Neural cell (in vitro differentiated cells): ENCODE measurements at regions not wholly inside any gene's neighbourhood (a gene's known extent, or its start where the extent isn't known, plus 50 kb on each side); places are given as distances from the start of the nearest gene placed in this dataset.

ENCODE experiments used
- EZH2 ChIP-seq: fragments of 200-600, 300-800 bp; shearing (Covaris generic), sonication (generic); IDR thresholded peaks from 2 replicates; pipeline ENCODE4 v1.6.1; 2014; ENCODE audit warnings: antibody characterized with exemption, low read length, borderline replicate concordance, mild to moderate bottlenecking; ENCODE audit not compliant: insufficient read depth, poor library complexity, severe bottlenecking
- POLR2AphosphoS5 ChIP-seq: IDR thresholded peaks from 2 replicates; pipeline ENCODE4 v1.6.1; 2012
- TF ChIP-seq, protein P1 (sequence below): fragments of 450-650 bp; IDR thresholded peaks from 2 replicates; pipeline ENCODE4 v1.5.1; 2014; ENCODE audit warnings: antibody characterized with exemption, mild to moderate bottlenecking, moderate library complexity; ENCODE audit not compliant: poor library complexity, severe bottlenecking

GRCh38 chr1:83101406-83101805 lies 897.5 kb downstream of the TTLL7 start:
- TF ChIP-seq, protein P1, sequence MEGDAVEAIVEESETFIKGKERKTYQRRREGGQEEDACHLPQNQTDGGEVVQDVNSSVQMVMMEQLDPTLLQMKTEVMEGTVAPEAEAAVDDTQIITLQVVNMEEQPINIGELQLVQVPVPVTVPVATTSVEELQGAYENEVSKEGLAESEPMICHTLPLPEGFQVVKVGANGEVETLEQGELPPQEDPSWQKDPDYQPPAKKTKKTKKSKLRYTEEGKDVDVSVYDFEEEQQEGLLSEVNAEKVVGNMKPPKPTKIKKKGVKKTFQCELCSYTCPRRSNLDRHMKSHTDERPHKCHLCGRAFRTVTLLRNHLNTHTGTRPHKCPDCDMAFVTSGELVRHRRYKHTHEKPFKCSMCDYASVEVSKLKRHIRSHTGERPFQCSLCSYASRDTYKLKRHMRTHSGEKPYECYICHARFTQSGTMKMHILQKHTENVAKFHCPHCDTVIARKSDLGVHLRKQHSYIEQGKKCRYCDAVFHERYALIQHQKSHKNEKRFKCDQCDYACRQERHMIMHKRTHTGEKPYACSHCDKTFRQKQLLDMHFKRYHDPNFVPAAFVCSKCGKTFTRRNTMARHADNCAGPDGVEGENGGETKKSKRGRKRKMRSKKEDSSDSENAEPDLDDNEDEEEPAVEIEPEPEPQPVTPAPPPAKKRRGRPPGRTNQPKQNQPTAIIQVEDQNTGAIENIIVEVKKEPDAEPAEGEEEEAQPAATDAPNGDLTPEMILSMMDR, result no peak
- TF ChIP-seq POLR2AphosphoS5, result no peak
- no peak for TF ChIP-seq EZH2
